SK-N-SH treated with all-trans-retinoic acid at 6 μM for 48 hours (cell line): ENCODE measurements at regions not wholly inside any gene's neighbourhood (a gene's known extent, or its start where the extent isn't known, plus 50 kb on each side); places are given as distances from the start of the nearest gene placed in this dataset.
"Not testable (repeated sequence)": the region's sequence is repeated elsewhere in the genome, so short reads cannot be mapped to it uniquely, and the experiment has no call there.

Source experiments
- ATAC-seq: fragments of 200-7000 bp; cut with Tn5 transposase; 3 replicates; pipeline ENCODE4 v1.9.1; 2020; ENCODE audit warnings: mild to moderate bottlenecking, moderate library complexity
- ARNTL ChIP-seq: fragments of 450-650 bp; formaldehyde crosslinking; IDR thresholded peaks from 2 replicates; pipeline ENCODE4 v1.5.0; 2020; ENCODE audit warnings: low read depth, mild to moderate bottlenecking, moderate library complexity, borderline replicate concordance
- BACH2 ChIP-seq: fragments of 250-450 bp; sonication (Bioruptor Pico); IDR thresholded peaks from 2 replicates; pipeline ENCODE4 v1.9.0; 2021; ENCODE audit warnings: mild to moderate bottlenecking, borderline replicate concordance
- CREB5 ChIP-seq: fragments of 250-450 bp; sonication (Bioruptor Pico); IDR thresholded peaks from 2 replicates; pipeline ENCODE4 v1.5.1; 2020; ENCODE audit warnings: low read depth, mild to moderate bottlenecking, moderate library complexity
- CSDC2 ChIP-seq: fragments of 250-450 bp; sonication (Bioruptor Pico); IDR thresholded peaks from 2 replicates; pipeline ENCODE4 v1.5.0; 2020; ENCODE audit warnings: mild to moderate bottlenecking, moderate library complexity
- ESRRG ChIP-seq: fragments of 250-450 bp; sonication (Bioruptor Pico); IDR thresholded peaks from 2 replicates; pipeline ENCODE4 v1.6.1; 2021; ENCODE audit warnings: mild to moderate bottlenecking
- GLIS3 ChIP-seq: fragments of 250-450 bp; sonication (Bioruptor Pico); IDR thresholded peaks from 2 replicates; pipeline ENCODE4 v1.5.0; 2020; ENCODE audit warnings: mild to moderate bottlenecking, moderate library complexity
- ISL1 ChIP-seq: fragments of 250-450 bp; sonication (Bioruptor Pico); IDR thresholded peaks from 2 replicates; pipeline ENCODE4 v2.1.2; 2022; ENCODE audit warnings: mild to moderate bottlenecking, moderate library complexity
- OSR1 ChIP-seq: fragments of 250-450 bp; sonication (Bioruptor Pico); IDR thresholded peaks from 2 replicates; pipeline ENCODE4 v1.8.0; 2022; ENCODE audit warnings: moderate library complexity, mild to moderate bottlenecking, inconsistent platforms
- PATZ1 ChIP-seq: fragments of 250-450 bp; sonication (Bioruptor Pico); IDR thresholded peaks from 2 replicates; pipeline ENCODE4 v1.8.0; 2020; ENCODE audit warnings: mild to moderate bottlenecking, moderate library complexity, borderline replicate concordance
- POU6F1 ChIP-seq: fragments of 250-450 bp; sonication (Bioruptor Pico); IDR thresholded peaks from 2 replicates; pipeline ENCODE4 v1.8.0; 2021; ENCODE audit warnings: low read depth, mild to moderate bottlenecking, moderate library complexity, borderline replicate concordance
- SNAI2 ChIP-seq: fragments of 250-450 bp; sonication (Bioruptor Pico); IDR thresholded peaks from 2 replicates; pipeline ENCODE4 v1.5.0; 2020; ENCODE audit warnings: mild to moderate bottlenecking, moderate library complexity
- TOX ChIP-seq: fragments of 250-450 bp; sonication (Bioruptor Pico); IDR thresholded peaks from 2 replicates; pipeline ENCODE4 v1.8.0; 2021; ENCODE audit warnings: mild to moderate bottlenecking, moderate library complexity, borderline replicate concordance
- TSHZ2 ChIP-seq: fragments of 250-450 bp; sonication (Bioruptor Pico); IDR thresholded peaks from 2 replicates; pipeline ENCODE4 v1.5.0; 2020; ENCODE audit warnings: mild to moderate bottlenecking, moderate library complexity
- ZC3H10 ChIP-seq: fragments of 250-450 bp; sonication (Bioruptor Pico); IDR thresholded peaks from 2 replicates; pipeline ENCODE4 v1.5.1; 2021; ENCODE audit warnings: mild to moderate bottlenecking, moderate library complexity
- ZFP3 ChIP-seq: fragments of 250-450 bp; sonication (Bioruptor Pico); IDR thresholded peaks from 2 replicates; pipeline ENCODE4 v1.5.0; 2020; ENCODE audit warnings: mild to moderate bottlenecking, moderate library complexity
- ZFP30 ChIP-seq: fragments of 450-650 bp; formaldehyde crosslinking; IDR thresholded peaks from 2 replicates; pipeline ENCODE4 v1.5.0; 2022; ENCODE audit warnings: mild to moderate bottlenecking, moderate library complexity
- ZNF565 ChIP-seq: fragments of 450-650 bp; formaldehyde crosslinking; conservative IDR thresholded peaks from 2 replicates; pipeline ENCODE4 v1.5.0; 2020; ENCODE audit warnings: low read depth, mild to moderate bottlenecking, moderate library complexity
- ZNF70 ChIP-seq: fragments of 450-650 bp; formaldehyde crosslinking; IDR thresholded peaks from 2 replicates; pipeline ENCODE4 v1.5.0; 2020; ENCODE audit warnings: mild to moderate bottlenecking, moderate library complexity
- ZNF8 ChIP-seq: fragments of 450-650 bp; formaldehyde crosslinking; IDR thresholded peaks from 2 replicates; pipeline ENCODE4 v1.5.0; 2020; ENCODE audit warnings: mild to moderate bottlenecking, moderate library complexity

- TF ChIP-seq BACH2 (CRISPR knock-in tag) (no peak), CSDC2 (CRISPR knock-in tag) (no peak)
- TF ChIP-seq, all 23 proteins: peak for 0
- no peak for ATAC-seq
Observed at GRCh38 chr17:79548116-79548515, 62.7 kb downstream of the RBFOX3 start.

GRCh38 chr17:79547586-79547985 is 63.3 kb downstream of the RBFOX3 start:
- TF ChIP-seq POU6F1 (CRISPR knock-in tag) (no peak), CREB5 (no peak), ZNF70 (CRISPR knock-in tag) (no peak), ARNTL (CRISPR knock-in tag) (no peak), BACH2 (CRISPR knock-in tag) (no peak), ZFP3 (CRISPR knock-in tag) (no peak), ZNF565 (CRISPR knock-in tag) (no peak), ESRRG (CRISPR knock-in tag) (no peak), ZFP30 (CRISPR knock-in tag) (no peak), ZC3H10 (no peak), OSR1 (CRISPR knock-in tag) (no peak), PATZ1 (CRISPR knock-in tag) (no peak), SNAI2 (CRISPR knock-in tag) (no peak), TSHZ2 (CRISPR knock-in tag) (no peak), TOX (CRISPR knock-in tag) (no peak), ISL1 (CRISPR knock-in tag) (no peak)
- no peak for ATAC-seq

- ATAC-seq = not testable (repeated sequence)
Observed at GRCh38 chr17:79547171-79547570, 63.7 kb downstream of the RBFOX3 start.

- TF ChIP-seq ARNTL (CRISPR knock-in tag) (no peak), ZFP30 (CRISPR knock-in tag) (no peak), GLIS3 (CRISPR knock-in tag) (no peak), ESRRG (CRISPR knock-in tag) (no peak), SNAI2 (CRISPR knock-in tag) (no peak), ZNF8 (CRISPR knock-in tag) (no peak), OSR1 (CRISPR knock-in tag) (no peak), PATZ1 (CRISPR knock-in tag) (no peak)
- ATAC-seq = no peak
Observed at GRCh38 chr17:79546386-79546785, 64.5 kb downstream of the RBFOX3 start.
